Brain microvascular endothelial cell (primary cell): ENCODE measurements at regions not wholly inside any gene's neighbourhood (a gene's known extent, or its start where the extent isn't known, plus 50 kb on each side); places are given as distances from the start of the nearest gene placed in this dataset.

Experiments
- DNase-seq: peaks from one replicate; pipeline ENCODE4 v3.0.0-alpha.2; 2020
- H3K27ac ChIP-seq: fragments of 250-450 bp; sonication (Bioruptor Pico); 2 replicates; pipeline ENCODE4 v1.5.1; 2020; ENCODE audit warnings: mild to moderate bottlenecking, moderate library complexity
- H3K27me3 ChIP-seq: fragments of 250-450 bp; sonication (Bioruptor Pico); replicated peaks from 2 replicates; pipeline ENCODE4 v1.5.1; 2020; ENCODE audit warnings: mild to moderate bottlenecking
- H3K36me3 ChIP-seq: fragments of 250-450 bp; sonication (Bioruptor Pico); replicated peaks from 2 replicates; pipeline ENCODE4 v1.5.1; 2020; ENCODE audit warnings: mild to moderate bottlenecking
- H3K4me3 ChIP-seq: 2 replicates; pipeline ENCODE4 v1.5.1; 2011; ENCODE audit warnings: low read depth, mild to moderate bottlenecking, control low read depth, low read length, moderate library complexity
- in situ Hi-C: cut with HindIII; loops from 2 replicates; pipeline ENCODE4 v1.10.0; 2017; ENCODE audit warnings: low sequenced_read_pairs, low pct_ligation_motif_present
- TF ChIP-seq, protein P1 (sequence below): IDR thresholded peaks from 2 replicates; pipeline ENCODE4 v1.5.1; 2011; ENCODE audit warnings: low read depth, mild to moderate bottlenecking, moderate library complexity, low read length, control low read depth, inconsistent platforms; ENCODE audit errors: missing control alignments

DNA sequence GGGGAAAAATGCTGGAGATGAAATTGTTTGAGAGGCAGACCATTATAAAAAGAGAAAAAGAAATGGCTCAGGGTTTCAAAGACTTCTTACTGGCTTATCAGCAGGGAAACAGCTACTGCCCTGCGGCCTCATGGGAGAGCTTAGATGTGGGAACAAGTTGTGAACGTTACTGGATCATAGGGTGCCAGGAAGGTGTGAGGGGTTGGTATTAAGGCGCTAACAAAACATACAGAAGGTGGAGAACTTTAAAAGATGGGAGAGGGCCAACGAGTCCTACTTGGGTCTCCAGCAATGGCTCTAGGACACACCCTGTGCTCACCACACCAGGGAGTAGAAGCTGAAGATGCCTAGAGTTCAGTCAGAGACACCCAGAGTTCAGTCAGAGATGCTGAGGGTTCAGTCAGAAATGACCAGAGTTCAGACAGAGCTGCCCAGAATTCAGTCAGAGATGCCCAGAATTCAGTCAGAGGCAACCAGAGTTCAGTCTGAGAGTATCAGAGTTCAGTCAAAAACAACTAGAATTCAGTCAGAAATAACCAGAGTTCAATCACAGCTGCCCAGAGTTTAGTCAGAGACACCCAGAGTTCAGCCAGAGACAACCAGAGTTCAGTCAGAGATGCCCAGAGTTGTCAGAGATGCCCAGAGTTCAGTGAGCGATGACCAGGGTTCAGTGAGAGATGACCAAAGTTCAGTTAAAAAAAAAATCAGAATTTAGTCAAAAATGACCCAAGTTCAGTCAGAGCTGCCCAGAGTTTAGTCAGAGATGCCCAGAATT is 1103.6 kb downstream of the BCL11B start:
- TF ChIP-seq, protein P1, sequence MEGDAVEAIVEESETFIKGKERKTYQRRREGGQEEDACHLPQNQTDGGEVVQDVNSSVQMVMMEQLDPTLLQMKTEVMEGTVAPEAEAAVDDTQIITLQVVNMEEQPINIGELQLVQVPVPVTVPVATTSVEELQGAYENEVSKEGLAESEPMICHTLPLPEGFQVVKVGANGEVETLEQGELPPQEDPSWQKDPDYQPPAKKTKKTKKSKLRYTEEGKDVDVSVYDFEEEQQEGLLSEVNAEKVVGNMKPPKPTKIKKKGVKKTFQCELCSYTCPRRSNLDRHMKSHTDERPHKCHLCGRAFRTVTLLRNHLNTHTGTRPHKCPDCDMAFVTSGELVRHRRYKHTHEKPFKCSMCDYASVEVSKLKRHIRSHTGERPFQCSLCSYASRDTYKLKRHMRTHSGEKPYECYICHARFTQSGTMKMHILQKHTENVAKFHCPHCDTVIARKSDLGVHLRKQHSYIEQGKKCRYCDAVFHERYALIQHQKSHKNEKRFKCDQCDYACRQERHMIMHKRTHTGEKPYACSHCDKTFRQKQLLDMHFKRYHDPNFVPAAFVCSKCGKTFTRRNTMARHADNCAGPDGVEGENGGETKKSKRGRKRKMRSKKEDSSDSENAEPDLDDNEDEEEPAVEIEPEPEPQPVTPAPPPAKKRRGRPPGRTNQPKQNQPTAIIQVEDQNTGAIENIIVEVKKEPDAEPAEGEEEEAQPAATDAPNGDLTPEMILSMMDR: no peak
- in situ Hi-C loops: no loop called here
- H3K27me3 ChIP-seq: no peaks in the 10 kb centered on the region
- no peak for DNase-seq
- no peak overlapping the region for H3K4me3 ChIP-seq
- no peaks in the 10 kb centered on the region for H3K36me3 ChIP-seq
- H3K27ac ChIP-seq: no peak overlapping the region

DNA sequence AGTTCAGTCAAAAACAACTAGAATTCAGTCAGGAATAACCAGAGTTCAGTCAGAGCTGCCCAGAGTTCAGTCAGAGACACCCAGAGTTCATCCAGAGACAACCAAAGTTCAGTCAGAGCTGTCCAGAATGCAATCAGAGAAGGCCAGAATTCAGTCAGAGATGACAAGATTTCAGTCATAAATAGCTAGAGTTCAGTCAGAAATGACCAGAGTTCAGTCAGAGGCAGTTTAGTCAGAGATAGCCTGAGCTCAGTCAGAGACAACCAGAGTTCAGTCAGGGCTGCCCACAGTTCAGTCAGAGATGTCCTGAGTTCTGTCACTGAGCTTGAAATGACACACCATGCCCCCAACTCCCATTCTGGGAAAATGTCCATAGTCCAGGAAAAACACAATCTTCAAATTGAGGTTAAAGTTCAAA is 1102.8 kb downstream of the BCL11B start:
- in situ Hi-C loops: no loop called here
- no peak for DNase-seq
- Histone ChIP-seq H3K4me3 (no peak overlapping the region), H3K27me3 (no peaks in the 10 kb centered on the region), H3K27ac (no peak overlapping the region), H3K36me3 (no peaks in the 10 kb centered on the region)
- TF ChIP-seq, protein P1: no peak

DNA sequence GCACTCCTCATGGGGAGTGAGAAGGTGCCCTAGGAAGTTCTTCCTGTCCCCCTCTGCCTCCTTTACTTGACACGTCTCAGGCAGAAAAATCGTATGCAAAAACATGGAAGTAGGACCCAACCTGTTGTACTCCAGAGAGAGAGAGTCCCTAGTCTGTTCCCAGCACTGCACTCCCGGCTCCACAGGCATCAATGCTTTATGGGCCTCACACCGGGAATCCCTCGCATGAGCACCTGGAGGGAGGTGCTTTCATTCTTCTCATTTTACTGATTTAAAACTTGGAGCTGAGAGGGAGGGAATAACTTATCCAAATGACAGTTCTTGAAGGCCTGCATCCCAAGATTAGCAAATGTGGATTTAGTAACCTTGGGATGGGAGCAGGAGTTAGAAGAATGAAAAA is 1101.4 kb downstream of the BCL11B start:
- TF ChIP-seq, protein P1: no peak
- in situ Hi-C loops: no loop called here
- H3K27ac ChIP-seq: no peak overlapping the region
- DNase-seq: no peak
- H3K4me3 ChIP-seq: no peak overlapping the region
- H3K27me3 ChIP-seq: no peaks in the 10 kb centered on the region
- no peaks in the 10 kb centered on the region for H3K36me3 ChIP-seq

DNA sequence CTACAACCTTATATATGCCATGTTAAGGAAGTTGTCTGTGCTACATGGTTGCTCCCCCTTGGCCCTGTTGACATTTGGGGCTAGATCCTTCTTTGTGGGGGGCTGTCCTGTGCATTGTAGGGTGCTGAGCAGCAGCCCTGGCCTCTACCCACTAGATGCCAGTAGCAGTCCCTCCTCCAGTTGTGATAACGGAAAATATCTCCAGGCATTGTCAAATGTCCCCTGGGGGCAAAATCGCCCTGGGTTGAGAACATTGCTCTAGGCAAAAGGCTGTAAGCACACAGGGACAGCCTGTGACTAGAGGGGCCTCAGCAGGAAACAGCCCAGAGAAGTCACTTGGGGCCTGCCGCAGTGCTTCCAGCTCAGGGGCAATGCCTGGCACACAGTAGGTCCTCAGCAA is 1100.3 kb downstream of the BCL11B start:
- Histone ChIP-seq H3K4me3 (no peak overlapping the region), H3K27ac (no peak overlapping the region), H3K36me3 (no peaks in the 10 kb centered on the region), H3K27me3 (no peaks in the 10 kb centered on the region)
- no peak for DNase-seq
- TF ChIP-seq, protein P1: no peak
- in situ Hi-C loops: no loop called here

DNA sequence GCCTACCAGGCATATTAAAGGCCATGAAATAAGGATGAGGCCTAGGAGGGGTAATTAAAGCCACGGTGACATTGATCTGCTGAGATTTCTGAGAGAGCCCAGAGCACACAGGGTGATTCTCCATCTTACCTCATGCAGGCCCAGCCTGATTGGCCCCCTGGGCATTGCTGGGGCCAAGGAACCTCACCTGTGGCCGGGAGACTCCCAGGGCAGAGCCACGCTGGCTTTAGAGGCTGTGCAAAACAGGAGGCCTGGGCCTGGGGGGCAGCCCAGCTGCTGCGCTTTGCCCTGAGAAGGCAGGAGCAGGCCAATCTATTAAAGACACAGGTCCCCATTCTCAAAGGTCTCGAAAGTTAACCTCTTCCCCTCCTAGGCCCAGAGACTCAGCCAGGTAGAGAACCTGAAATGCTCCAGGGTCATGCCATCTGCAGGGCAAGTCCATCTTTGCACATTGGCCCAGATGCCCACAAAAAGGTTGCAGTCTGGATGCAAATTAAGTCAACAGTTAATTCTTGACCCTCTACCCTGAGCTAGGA is 1099.7 kb downstream of the BCL11B start:
- no peaks in the 10 kb centered on the region for H3K27me3 ChIP-seq
- TF ChIP-seq, protein P1: no peak
- in situ Hi-C loops: no loop called here
- no peak overlapping the region for H3K27ac ChIP-seq
- H3K4me3 ChIP-seq: no peak overlapping the region
- DNase-seq: no peak
- H3K36me3 ChIP-seq: no peaks in the 10 kb centered on the region
